HEK293 (cell line): ENCODE measurements at regions not wholly inside any gene's neighbourhood (a gene's known extent, or its start where the extent isn't known, plus 50 kb on each side); places are given as distances from the start of the nearest gene placed in this dataset.

Source experiments
- CTCF ChIA-PET: fragments of 350-600 bp; formaldehyde crosslinking; extraction: SDS; loops from one replicate; lab custom pipeline; 2021; ENCODE audit warnings: antibody characterized with exemption; lab: Yijun Ruan, JAX
- POLR2A ChIA-PET: fragments of 300-600 bp; formaldehyde crosslinking; extraction: SDS; loops from one replicate; lab custom pipeline; 2020; ENCODE audit warnings: antibody characterized with exemption, inconsistent platforms; lab: Yijun Ruan, JAX
- H3K27ac ChIP-seq: fragments of 200-500 bp; sonication (Bioruptor generic); 2 replicates; pipeline ENCODE4 v1.5.1; 2014; ENCODE audit warnings: low read depth, low read length, control low read depth, inconsistent platforms; ENCODE audit errors: extremely low read depth
- H3K36me3 ChIP-seq, 2 experiments: fragments of 200-500 bp in 1 of 2; sonication (Bioruptor generic) in 1 of 2; 1 replicate in 1 of 2; 2 replicates in 1 of 2; pipeline ENCODE4 v1.5.1; 2014 to 2017; ENCODE audit warnings: inconsistent platforms in 2 of 2, low read length in 2 of 2; ENCODE audit not compliant: control insufficient read depth in 2 of 2, insufficient read depth in 1 of 2
- H3K4me1 ChIP-seq: fragments of 200-500 bp; sonication (Bioruptor generic); 2 replicates; pipeline ENCODE4 v1.5.1; 2014; ENCODE audit warnings: mild to moderate bottlenecking, low read length, inconsistent platforms; ENCODE audit not compliant: control insufficient read depth, insufficient read depth
- H3K4me3 ChIP-seq: 2 replicates; pipeline ENCODE4 v1.5.1; 2011; ENCODE audit warnings: low read depth, mild to moderate bottlenecking, control low read depth, low read length, moderate library complexity
- H3K9me3 ChIP-seq: fragments of 200-500 bp; sonication (Bioruptor generic); 2 replicates; pipeline ENCODE4 v1.5.1; 2014; ENCODE audit warnings: low read depth, low read length, inconsistent platforms; ENCODE audit not compliant: control insufficient read depth, insufficient read depth
- EGR2 ChIP-seq: fragments of 450-650 bp; formaldehyde crosslinking; IDR thresholded peaks from 2 replicates; pipeline ENCODE4 v1.5.1; 2016; ENCODE audit warnings: low read depth, missing biosample characterization, missing genetic modification characterization
- IKZF3 ChIP-seq: fragments of 450-650 bp; IDR thresholded peaks from 2 replicates; pipeline ENCODE4 v1.5.0; 2018; ENCODE audit warnings: missing biosample characterization, mild to moderate bottlenecking, missing genetic modification characterization, moderate library complexity
- KLF10 ChIP-seq: fragments of 450-650 bp; IDR thresholded peaks from 2 replicates; pipeline ENCODE4 v1.5.1; 2018; ENCODE audit warnings: missing biosample characterization, mild to moderate bottlenecking, missing genetic modification characterization
- KLF16 ChIP-seq: fragments of 450-650 bp; formaldehyde crosslinking; IDR thresholded peaks from 2 replicates; pipeline ENCODE4 v1.5.1; 2017; ENCODE audit warnings: missing biosample characterization, missing genetic modification characterization
- KLF7 ChIP-seq: fragments of 450-650 bp; formaldehyde crosslinking; IDR thresholded peaks from 2 replicates; pipeline ENCODE4 v1.5.1; 2016; ENCODE audit warnings: missing biosample characterization, missing genetic modification characterization, borderline replicate concordance
- KLF9 ChIP-seq: fragments of 450-650 bp; formaldehyde crosslinking; IDR thresholded peaks from 2 replicates; pipeline ENCODE4 v1.5.1; 2016; ENCODE audit warnings: missing biosample characterization, missing genetic modification characterization, low read depth
- REPIN1 ChIP-seq: fragments of 450-650 bp; formaldehyde crosslinking; IDR thresholded peaks from 2 replicates; pipeline ENCODE4 v1.5.1; 2017; ENCODE audit warnings: missing biosample characterization, missing genetic modification characterization, low read depth
- WT1 ChIP-seq: fragments of 450-650 bp; formaldehyde crosslinking; IDR thresholded peaks from 2 replicates; pipeline ENCODE4 v1.5.1; 2016; ENCODE audit warnings: missing biosample characterization, missing genetic modification characterization
- ZBTB17 ChIP-seq: fragments of 450-650 bp; formaldehyde crosslinking; IDR thresholded peaks from 2 replicates; pipeline ENCODE4 v1.5.1; 2016; ENCODE audit warnings: missing biosample characterization, missing genetic modification characterization
- ZBTB48 ChIP-seq: fragments of 450-650 bp; formaldehyde crosslinking; IDR thresholded peaks from 2 replicates; pipeline ENCODE4 v1.5.1; 2016; ENCODE audit warnings: missing biosample characterization, missing genetic modification characterization
- ZFP37 ChIP-seq: fragments of 450-650 bp; formaldehyde crosslinking; IDR thresholded peaks from 2 replicates; pipeline ENCODE4 v1.5.1; 2016; ENCODE audit warnings: missing biosample characterization, missing genetic modification characterization
- ZNF114 ChIP-seq: fragments of 450-650 bp; formaldehyde crosslinking; IDR thresholded peaks from 2 replicates; pipeline ENCODE4 v1.5.0; 2017; ENCODE audit warnings: missing biosample characterization, missing genetic modification characterization
- ZNF157 ChIP-seq: fragments of 450-650 bp; formaldehyde crosslinking; IDR thresholded peaks from 2 replicates; pipeline ENCODE4 v1.5.1; 2016; ENCODE audit warnings: missing biosample characterization, missing genetic modification characterization
- ZNF214 ChIP-seq: fragments of 450-650 bp; formaldehyde crosslinking; IDR thresholded peaks from 2 replicates; pipeline ENCODE4 v1.5.1; 2017; ENCODE audit warnings: missing biosample characterization, mild to moderate bottlenecking, missing genetic modification characterization, borderline replicate concordance
- ZNF423 ChIP-seq: fragments of 450-650 bp; formaldehyde crosslinking; IDR thresholded peaks from 2 replicates; pipeline ENCODE4 v1.5.1; 2016; ENCODE audit warnings: missing biosample characterization, missing genetic modification characterization
- ZNF544 ChIP-seq: fragments of 450-650 bp; formaldehyde crosslinking; IDR thresholded peaks from 2 replicates; pipeline ENCODE4 v1.5.0; 2017; ENCODE audit warnings: missing biosample characterization, missing genetic modification characterization
- ZNF596 ChIP-seq: fragments of 450-650 bp; IDR thresholded peaks from 2 replicates; pipeline ENCODE4 v1.5.0; 2018; ENCODE audit warnings: missing biosample characterization, mild to moderate bottlenecking, missing genetic modification characterization, moderate library complexity
- ZNF610 ChIP-seq: fragments of 450-650 bp; formaldehyde crosslinking; IDR thresholded peaks from 2 replicates; pipeline ENCODE4 v1.5.1; 2016; ENCODE audit warnings: missing biosample characterization, missing genetic modification characterization, borderline replicate concordance
- ZNF624 ChIP-seq: fragments of 450-650 bp; formaldehyde crosslinking; IDR thresholded peaks from 2 replicates; pipeline ENCODE4 v1.5.1; 2017; ENCODE audit warnings: missing biosample characterization, missing genetic modification characterization
- ZNF629 ChIP-seq: fragments of 450-650 bp; formaldehyde crosslinking; IDR thresholded peaks from 2 replicates; pipeline ENCODE4 v1.5.1; 2017; ENCODE audit warnings: missing biosample characterization, missing genetic modification characterization
- ZSCAN16 ChIP-seq: fragments of 450-650 bp; formaldehyde crosslinking; IDR thresholded peaks from 2 replicates; pipeline ENCODE4 v1.5.1; 2016; ENCODE audit warnings: missing biosample characterization, missing genetic modification characterization
- TF ChIP-seq, protein P1 (sequence below): fragments of 450-650 bp; formaldehyde crosslinking; IDR thresholded peaks from 2 replicates; pipeline ENCODE4 v1.5.1; 2016; ENCODE audit warnings: missing biosample characterization, missing genetic modification characterization
- TF ChIP-seq, protein P2 (sequence below): fragments of 450-650 bp; formaldehyde crosslinking; IDR thresholded peaks from 2 replicates; pipeline ENCODE4 v1.5.1; 2017; ENCODE audit warnings: missing biosample characterization, missing genetic modification characterization
- TF ChIP-seq, protein P3 (sequence below): sonication (generic); formaldehyde crosslinking; IDR thresholded peaks from 2 replicates; pipeline ENCODE4 v1.8.1; 2022; ENCODE audit warnings: mild to moderate bottlenecking, moderate library complexity, missing genetic modification reagents
- TF ChIP-seq, protein P4 (sequence below): fragments of 450-650 bp; formaldehyde crosslinking; IDR thresholded peaks from 2 replicates; pipeline ENCODE4 v1.5.1; 2016; ENCODE audit warnings: missing biosample characterization, missing genetic modification characterization
- TF ChIP-seq, protein P5 (sequence below): fragments of 450-650 bp; formaldehyde crosslinking; IDR thresholded peaks from 2 replicates; pipeline ENCODE4 v1.5.1; 2016; ENCODE audit warnings: missing biosample characterization, missing genetic modification characterization
- TF ChIP-seq, protein P6 (sequence below): fragments of 450-650 bp; formaldehyde crosslinking; IDR thresholded peaks from 2 replicates; pipeline ENCODE4 v1.5.1; 2016; ENCODE audit warnings: missing biosample characterization, missing genetic modification characterization

DNA sequence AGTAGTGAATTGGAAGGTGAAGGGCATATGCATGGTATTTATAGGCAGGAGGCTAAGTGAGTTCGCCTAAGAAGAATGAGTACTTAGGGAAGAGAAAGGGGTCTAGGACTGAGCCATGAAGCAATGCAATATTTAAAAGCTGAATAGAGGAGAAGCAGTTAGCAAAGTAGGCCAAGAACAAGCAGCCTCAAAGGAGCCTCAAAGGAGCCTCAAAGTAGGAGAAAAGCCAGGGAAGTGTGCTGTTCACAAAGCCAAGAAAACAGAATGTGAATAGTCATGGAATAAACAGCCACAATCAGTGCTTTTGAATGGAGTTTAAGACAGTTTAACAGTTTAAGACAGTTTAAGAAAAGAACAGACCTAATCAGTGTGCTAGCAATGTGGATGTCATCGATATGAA is 762.0 kb downstream of the SORCS1 start:
- CTCF ChIA-PET = interaction anchor here (0.5 kb wide), 1 partner anchor 124 kb away, joined by 3 read pairs; no protein-coding TSS in a partner anchor
- POLR2A ChIA-PET = no interaction called here
- H3K36me3 ChIP-seq = no peaks in the 10 kb centered on the region

DNA sequence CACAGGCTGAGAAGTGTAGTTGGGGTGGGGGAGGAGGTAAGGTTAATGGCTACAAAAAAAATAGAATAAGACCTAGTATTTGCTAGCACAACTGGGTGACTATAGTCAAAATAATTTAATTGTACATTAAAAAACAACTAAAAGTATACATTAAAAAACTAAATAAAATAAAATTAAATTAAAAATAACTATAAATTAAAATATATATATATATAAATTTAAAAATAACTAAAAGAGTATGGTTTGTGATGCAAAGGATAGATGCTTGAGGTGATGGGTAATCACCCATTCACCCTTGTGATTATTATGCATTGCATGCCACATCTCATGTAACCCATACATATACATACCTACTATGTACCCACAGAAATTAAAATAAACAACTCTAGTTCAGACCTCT is 762.5 kb downstream of the SORCS1 start:
- Histone ChIP-seq H3K36me3 (no peaks in the 10 kb centered on the region), H3K27ac (no peak overlapping the region), H3K9me3 (no peaks in the 10 kb centered on the region), H3K4me1 (peaks cover 5% of the 10 kb centered on the region; the same call in 1 of the 2 replicates), H3K4me3 (no peak overlapping the region)
- POLR2A ChIA-PET = no interaction called here
- CTCF ChIA-PET = interaction anchor here (0.6 to 4.3 kb wide), 5 partner anchors 17 to 180 kb away, joined by 3 to 24 read pairs (median 3); no protein-coding TSS in a partner anchor
- TF ChIP-seq ZNF544 (tag by site-specific recombination) (no peak), KLF7 (tag by site-specific recombination) (no peak), KLF10 (tag by site-specific recombination) (no peak), ZNF114 (tag by site-specific recombination) (no peak), REPIN1 (no peak), ZNF629 (tag by site-specific recombination) (no peak), WT1 (no peak), ZBTB17 (tag by site-specific recombination) (no peak), ZNF610 (tag by site-specific recombination) (no peak), KLF16 (no peak)
- TF ChIP-seq, protein P1, sequence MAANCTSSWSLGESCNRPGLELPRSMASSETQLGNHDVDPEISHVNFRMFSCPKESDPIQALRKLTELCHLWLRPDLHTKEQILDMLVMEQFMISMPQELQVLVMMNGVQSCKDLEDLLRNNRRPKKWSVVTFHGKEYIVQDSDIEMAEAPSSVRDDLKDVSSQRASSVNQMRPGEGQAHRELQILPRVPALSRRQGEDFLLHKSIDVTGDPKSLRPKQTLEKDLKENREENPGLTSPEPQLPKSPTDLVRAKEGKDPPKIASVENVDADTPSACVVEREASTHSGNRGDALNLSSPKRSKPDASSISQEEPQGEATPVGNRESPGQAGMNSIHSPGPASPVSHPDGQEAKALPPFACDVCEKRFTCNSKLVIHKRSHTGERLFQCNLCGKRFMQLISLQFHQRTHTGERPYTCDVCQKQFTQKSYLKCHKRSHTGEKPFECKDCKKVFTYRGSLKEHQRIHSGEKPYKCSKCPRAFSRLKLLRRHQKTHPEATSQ (tag by site-specific recombination) = no peak
- TF ChIP-seq, protein P2, sequence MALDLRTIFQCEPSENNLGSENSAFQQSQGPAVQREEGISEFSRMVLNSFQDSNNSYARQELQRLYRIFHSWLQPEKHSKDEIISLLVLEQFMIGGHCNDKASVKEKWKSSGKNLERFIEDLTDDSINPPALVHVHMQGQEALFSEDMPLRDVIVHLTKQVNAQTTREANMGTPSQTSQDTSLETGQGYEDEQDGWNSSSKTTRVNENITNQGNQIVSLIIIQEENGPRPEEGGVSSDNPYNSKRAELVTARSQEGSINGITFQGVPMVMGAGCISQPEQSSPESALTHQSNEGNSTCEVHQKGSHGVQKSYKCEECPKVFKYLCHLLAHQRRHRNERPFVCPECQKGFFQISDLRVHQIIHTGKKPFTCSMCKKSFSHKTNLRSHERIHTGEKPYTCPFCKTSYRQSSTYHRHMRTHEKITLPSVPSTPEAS (tag by site-specific recombination) = no peak
- TF ChIP-seq, protein P3, sequence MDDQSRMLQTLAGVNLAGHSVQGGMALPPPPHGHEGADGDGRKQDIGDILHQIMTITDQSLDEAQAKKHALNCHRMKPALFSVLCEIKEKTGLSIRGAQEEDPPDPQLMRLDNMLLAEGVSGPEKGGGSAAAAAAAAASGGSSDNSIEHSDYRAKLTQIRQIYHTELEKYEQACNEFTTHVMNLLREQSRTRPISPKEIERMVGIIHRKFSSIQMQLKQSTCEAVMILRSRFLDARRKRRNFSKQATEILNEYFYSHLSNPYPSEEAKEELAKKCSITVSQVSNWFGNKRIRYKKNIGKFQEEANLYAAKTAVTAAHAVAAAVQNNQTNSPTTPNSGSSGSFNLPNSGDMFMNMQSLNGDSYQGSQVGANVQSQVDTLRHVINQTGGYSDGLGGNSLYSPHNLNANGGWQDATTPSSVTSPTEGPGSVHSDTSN (CRISPR knock-in tag) = no peak
- TF ChIP-seq, protein P4, sequence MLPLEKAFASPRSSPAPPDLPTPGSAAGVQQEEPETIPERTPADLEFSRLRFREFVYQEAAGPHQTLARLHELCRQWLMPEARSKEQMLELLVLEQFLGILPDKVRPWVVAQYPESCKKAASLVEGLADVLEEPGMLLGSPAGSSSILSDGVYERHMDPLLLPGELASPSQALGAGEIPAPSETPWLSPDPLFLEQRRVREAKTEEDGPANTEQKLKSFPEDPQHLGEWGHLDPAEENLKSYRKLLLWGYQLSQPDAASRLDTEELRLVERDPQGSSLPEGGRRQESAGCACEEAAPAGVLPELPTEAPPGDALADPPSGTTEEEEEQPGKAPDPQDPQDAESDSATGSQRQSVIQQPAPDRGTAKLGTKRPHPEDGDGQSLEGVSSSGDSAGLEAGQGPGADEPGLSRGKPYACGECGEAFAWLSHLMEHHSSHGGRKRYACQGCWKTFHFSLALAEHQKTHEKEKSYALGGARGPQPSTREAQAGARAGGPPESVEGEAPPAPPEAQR (tag by site-specific recombination) = no peak

More for the DNA sequence above, 762.0 kb downstream of the SORCS1 start:
- no peak overlapping the region for H3K27ac ChIP-seq
- TF ChIP-seq ZBTB48 (tag by site-specific recombination) (no peak), ZFP37 (tag by site-specific recombination) (no peak), ZNF214 (tag by site-specific recombination) (no peak), ZNF596 (tag by site-specific recombination) (no peak), ZNF624 (tag by site-specific recombination) (no peak), KLF9 (tag by site-specific recombination) (no peak), EGR2 (tag by site-specific recombination) (no peak), ZSCAN16 (tag by site-specific recombination) (no peak), ZNF423 (tag by site-specific recombination) (no peak), ZNF157 (tag by site-specific recombination) (no peak), IKZF3 (tag by site-specific recombination) (no peak)
- TF ChIP-seq, protein P5, sequence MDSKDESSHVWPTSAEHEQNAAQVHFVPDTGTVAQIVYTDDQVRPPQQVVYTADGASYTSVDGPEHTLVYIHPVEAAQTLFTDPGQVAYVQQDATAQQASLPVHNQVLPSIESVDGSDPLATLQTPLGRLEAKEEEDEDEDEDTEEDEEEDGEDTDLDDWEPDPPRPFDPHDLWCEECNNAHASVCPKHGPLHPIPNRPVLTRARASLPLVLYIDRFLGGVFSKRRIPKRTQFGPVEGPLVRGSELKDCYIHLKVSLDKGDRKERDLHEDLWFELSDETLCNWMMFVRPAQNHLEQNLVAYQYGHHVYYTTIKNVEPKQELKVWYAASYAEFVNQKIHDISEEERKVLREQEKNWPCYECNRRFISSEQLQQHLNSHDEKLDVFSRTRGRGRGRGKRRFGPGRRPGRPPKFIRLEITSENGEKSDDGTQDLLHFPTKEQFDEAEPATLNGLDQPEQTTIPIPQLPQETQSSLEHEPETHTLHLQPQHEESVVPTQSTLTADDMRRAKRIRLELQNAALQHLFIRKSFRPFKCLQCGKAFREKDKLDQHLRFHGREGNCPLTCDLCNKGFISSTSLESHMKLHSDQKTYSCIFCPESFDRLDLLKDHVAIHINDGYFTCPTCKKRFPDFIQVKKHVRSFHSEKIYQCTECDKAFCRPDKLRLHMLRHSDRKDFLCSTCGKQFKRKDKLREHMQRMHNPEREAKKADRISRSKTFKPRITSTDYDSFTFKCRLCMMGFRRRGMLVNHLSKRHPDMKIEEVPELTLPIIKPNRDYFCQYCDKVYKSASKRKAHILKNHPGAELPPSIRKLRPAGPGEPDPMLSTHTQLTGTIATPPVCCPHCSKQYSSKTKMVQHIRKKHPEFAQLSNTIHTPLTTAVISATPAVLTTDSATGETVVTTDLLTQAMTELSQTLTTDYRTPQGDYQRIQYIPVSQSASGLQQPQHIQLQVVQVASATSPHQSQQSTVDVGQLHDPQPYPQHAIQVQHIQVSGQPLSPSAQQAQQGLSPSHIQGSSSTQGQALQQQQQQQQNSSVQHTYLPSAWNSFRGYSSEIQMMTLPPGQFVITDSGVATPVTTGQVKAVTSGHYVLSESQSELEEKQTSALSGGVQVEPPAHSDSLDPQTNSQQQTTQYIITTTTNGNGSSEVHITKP = no peak
- TF ChIP-seq, protein P4 (tag by site-specific recombination) = no peak
- TF ChIP-seq, protein P6, sequence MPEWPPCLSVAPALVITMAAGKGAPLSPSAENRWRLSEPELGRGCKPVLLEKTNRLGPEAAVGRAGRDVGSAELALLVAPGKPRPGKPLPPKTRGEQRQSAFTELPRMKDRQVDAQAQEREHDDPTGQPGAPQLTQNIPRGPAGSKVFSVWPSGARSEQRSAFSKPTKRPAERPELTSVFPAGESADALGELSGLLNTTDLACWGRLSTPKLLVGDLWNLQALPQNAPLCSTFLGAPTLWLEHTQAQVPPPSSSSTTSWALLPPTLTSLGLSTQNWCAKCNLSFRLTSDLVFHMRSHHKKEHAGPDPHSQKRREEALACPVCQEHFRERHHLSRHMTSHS (tag by site-specific recombination) = no peak
- H3K9me3 ChIP-seq = no peaks in the 10 kb centered on the region
- H3K4me3 ChIP-seq = no peak overlapping the region
- H3K4me1 ChIP-seq = peaks cover 5% of the 10 kb centered on the region; the same call in 1 of the 2 replicates
